ENCODE measurements at regions not wholly inside any gene's neighbourhood (a gene's known extent, or its start where the extent isn't known, plus 50 kb on each side); places are given as distances from the start of the nearest gene placed in this dataset.

DNA sequence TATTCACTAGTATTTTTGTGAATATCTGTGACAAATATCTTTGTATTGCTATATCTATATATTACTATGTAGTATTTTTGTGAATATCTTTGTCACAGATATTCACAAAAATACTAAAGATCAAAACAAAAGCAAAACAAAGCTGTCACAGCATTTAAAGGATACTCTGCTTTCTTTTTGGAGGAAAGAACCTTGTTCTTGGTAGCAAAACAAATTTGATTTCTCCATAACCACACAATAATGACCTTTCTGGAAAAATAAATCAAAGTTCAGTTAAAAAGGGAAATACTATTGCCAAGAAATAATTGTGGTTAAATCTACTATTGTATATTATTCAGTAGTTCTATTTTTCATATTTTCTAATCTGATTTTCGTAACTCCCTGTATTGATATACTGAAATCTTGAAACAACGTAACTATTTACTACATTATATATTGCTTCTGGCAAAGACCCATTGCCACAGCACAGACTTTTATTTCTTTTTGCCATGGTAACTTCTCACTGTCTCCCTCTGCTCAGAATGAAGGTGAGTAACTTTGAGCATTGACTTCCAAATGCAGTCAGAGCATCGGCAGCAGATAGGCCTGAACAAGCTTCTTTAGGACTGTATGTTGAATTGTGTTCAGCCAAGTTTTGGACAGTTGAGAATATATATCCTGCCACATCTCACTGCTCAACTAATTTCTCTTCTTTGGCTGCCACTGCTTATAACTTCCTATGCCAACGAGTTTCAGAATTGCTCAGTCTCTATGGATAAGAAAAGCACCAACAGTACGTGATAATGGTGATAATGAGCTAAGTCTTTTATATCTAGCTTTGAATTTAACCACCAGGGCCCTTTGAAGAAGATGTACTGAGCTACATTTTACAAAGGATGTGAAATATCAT is 1097.2 kb upstream of the GJE1 start:
- no peak overlapping the region for H3K27ac Mint-ChIP-seq
- H3K9me3 Mint-ChIP-seq (ENCODE audit: low read depth), result peaks cover 2% of the 10 kb centered on the region
- no peaks in the 10 kb centered on the region for H3K27me3 Mint-ChIP-seq
- H3K36me3 Mint-ChIP-seq, result no peaks in the 10 kb centered on the region
- no peaks in the 10 kb centered on the region for H3K4me1 Mint-ChIP-seq (ENCODE audit: low read depth)
- no peak overlapping the region for H3K4me3 Mint-ChIP-seq

DNA sequence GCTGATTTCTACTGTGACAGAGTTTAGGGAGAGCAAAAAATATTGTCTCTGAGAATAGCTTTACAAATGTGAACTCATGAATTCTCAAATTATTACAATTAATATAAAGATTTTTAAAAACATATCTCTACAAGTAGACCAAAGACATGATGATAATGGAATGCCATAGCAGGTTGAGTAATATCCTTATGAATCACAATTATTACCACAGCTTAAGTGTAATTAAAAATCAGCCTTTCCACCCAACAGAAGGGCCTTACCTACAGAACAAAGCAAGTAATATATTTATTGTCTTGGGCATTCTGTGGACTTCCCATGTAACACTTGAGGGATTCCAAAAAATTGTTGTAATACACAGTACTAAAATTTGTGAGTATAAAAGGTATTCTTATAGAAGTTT is 1099.6 kb upstream of the GJE1 start:
- H3K27me3 Mint-ChIP-seq, result no peaks in the 10 kb centered on the region
- no peak overlapping the region for H3K27ac Mint-ChIP-seq
- H3K4me3 Mint-ChIP-seq, result no peak overlapping the region
- H3K36me3 Mint-ChIP-seq, result no peaks in the 10 kb centered on the region
- H3K4me1 Mint-ChIP-seq (ENCODE audit: low read depth), result no peaks in the 10 kb centered on the region
- H3K9me3 Mint-ChIP-seq (ENCODE audit: low read depth), result no peaks in the 10 kb centered on the region

DNA sequence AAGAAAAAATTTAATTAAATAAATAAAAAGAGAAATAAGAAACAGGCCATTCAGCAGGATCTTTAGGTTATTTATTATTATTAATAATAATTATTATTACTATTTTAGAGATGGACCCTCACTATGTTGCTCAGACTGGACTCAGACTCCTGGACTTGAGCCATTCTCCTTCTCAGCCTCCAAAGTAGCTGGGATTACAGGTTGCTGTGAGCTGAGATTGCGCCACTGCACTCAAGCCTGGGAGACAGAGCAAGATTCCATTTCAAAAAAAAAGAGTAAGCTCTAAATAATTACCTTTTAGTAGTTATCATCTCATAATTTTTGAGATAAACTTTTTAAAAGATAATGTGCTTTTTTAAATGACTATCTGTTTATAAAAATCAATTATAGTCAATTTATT is 1102.8 kb upstream of the GJE1 start:
- Mint-ChIP-seq H3K4me3 (no peak overlapping the region), H3K27me3 (no peaks in the 10 kb centered on the region), H3K9me3 (ENCODE audit: low read depth) (no peaks in the 10 kb centered on the region), H3K36me3 (no peaks in the 10 kb centered on the region), H3K27ac (no peak overlapping the region), H3K4me1 (ENCODE audit: low read depth) (no peaks in the 10 kb centered on the region)

DNA sequence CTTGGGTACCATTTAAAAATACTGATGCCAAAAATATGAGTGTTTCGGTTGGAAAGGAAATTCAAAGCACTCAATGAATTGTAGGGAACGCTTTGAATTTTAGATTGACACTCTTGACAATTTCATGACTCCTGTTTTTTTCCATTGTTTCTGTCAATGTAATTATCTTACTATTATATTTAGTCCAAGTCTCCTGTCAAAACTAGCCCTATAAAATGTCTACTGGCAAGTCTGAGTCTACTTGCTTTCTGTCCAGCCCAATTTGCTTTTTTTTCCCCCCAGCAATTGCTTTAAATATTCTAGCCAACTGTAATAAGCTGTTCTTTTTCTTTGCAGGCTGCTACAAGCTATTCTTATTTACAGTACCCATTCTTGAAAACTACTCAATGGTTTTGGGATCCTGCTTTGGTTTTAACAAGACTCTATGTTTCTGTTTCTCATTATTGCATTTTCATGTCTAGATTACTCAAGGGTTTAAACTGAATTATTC is 1103.9 kb upstream of the GJE1 start:
- Mint-ChIP-seq H3K27ac (no peak overlapping the region), H3K4me1 (ENCODE audit: low read depth) (no peaks in the 10 kb centered on the region), H3K4me3 (no peak overlapping the region), H3K36me3 (no peaks in the 10 kb centered on the region), H3K27me3 (no peaks in the 10 kb centered on the region), H3K9me3 (ENCODE audit: low read depth) (no peaks in the 10 kb centered on the region)

DNA sequence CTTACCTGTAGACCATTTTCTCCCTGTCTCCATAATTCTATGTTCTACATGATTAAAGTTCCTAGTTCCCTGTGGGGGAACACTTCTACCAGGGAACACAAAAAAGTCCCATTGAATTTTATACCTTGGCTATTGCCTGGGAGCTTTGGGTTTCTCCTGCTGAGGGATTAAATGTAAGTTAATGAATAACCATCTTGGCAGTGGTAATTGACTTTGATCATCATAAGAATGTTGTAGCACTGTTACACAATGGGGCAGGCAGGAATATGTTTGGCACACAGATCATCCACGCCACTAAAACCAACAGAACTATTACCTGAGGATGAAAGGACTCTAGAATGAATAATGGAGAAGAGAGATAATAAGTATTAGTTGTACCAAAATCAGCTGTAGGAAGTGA is 1106.2 kb upstream of the GJE1 start:
- Mint-ChIP-seq H3K4me1 (ENCODE audit: low read depth) (no peaks in the 10 kb centered on the region), H3K36me3 (no peaks in the 10 kb centered on the region), H3K9me3 (ENCODE audit: low read depth) (no peaks in the 10 kb centered on the region), H3K27me3 (no peaks in the 10 kb centered on the region), H3K27ac (no peak overlapping the region), H3K4me3 (no peak overlapping the region)

DNA sequence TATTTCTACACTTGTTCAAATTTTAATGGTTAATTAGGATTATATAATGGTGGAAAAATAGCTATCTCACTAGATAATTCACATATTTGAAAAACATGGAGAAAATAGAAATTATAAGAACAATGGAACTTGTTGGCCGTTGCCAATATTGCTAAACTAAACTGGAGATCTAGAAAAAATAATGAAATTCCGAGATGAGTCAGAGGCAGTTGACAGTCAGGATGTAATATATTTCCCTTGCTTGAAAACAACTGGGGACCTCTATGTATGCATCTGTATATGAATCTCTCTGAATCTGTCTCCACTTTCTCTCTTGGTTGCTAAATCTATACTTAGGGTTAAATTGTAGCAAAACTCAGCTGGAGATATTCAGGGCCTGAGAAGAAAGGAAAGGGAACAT is 1108.2 kb upstream of the GJE1 start:
- H3K27ac Mint-ChIP-seq, result no peak overlapping the region
- H3K27me3 Mint-ChIP-seq, result no peaks in the 10 kb centered on the region
- H3K36me3 Mint-ChIP-seq, result no peaks in the 10 kb centered on the region
- H3K4me1 Mint-ChIP-seq (ENCODE audit: low read depth), result no peaks in the 10 kb centered on the region
- H3K4me3 Mint-ChIP-seq, result no peak overlapping the region
- no peaks in the 10 kb centered on the region for H3K9me3 Mint-ChIP-seq (ENCODE audit: low read depth)

DNA sequence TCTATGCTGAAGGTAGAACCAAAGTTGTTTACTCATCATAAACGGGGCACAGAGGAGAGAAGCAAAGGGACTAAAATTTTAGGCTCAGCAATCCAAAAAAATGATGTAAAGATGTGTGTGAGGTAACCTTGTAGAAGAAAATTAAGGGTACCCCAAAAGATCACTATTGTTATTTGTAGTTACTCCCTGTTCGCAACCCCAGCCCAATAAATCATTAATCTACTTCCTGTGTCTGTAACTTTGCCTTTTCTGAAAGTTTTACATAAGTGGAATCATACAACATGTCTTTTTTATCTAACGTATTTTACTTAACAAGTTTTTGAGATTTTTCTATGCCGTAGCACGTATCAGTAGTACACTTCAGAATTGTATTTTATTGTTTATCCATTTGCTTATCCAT is 1114.8 kb upstream of the GJE1 start:
- Mint-ChIP-seq H3K9me3 (ENCODE audit: low read depth) (no peaks in the 10 kb centered on the region), H3K4me1 (ENCODE audit: low read depth) (no peaks in the 10 kb centered on the region), H3K27me3 (no peaks in the 10 kb centered on the region), H3K4me3 (no peak overlapping the region), H3K36me3 (no peaks in the 10 kb centered on the region), H3K27ac (no peak overlapping the region)

DNA sequence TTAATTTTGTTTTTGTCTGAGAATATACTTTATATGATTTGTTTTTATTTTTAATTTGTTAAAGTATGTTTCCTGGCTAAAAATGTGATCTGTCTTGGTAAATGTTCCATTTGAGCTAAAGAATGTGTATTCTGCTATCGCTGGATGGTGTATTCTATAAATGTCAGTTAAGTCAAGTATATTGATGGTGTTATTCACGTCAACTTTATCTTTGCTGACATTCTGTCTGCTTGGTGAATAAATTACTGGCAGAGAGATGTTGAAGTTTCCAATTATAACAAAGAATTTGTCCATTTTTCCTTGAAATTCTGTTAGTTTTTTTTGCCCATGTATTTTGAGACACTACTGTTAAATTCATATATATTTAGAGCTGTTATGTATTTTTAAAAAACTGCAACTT is 1131.8 kb upstream of the GJE1 start:
- H3K9me3 Mint-ChIP-seq (ENCODE audit: low read depth), result no peaks in the 10 kb centered on the region
- no peak overlapping the region for H3K27ac Mint-ChIP-seq
- no peaks in the 10 kb centered on the region for H3K4me1 Mint-ChIP-seq (ENCODE audit: low read depth)
- no peaks in the 10 kb centered on the region for H3K36me3 Mint-ChIP-seq
- H3K27me3 Mint-ChIP-seq, result no peaks in the 10 kb centered on the region
- no peak overlapping the region for H3K4me3 Mint-ChIP-seq

DNA sequence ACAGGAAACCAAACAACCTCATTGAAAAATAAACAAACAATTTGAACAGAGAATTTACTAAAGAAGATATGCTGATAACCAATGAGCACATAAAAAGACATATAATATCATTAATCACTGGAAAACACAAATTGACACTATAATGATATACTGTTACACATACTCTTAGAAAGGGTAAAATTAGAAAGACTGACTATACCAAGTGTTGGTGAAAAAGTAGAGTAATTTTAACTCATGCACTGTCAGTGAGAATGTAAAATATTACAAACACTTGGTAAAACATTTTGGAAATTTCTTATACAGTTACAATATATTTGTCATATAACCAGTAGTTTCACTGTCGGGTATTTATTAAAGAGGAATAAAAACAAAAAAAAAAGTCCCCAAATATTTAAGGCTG is 1139.2 kb upstream of the GJE1 start:
- Mint-ChIP-seq H3K36me3 (no peaks in the 10 kb centered on the region), H3K4me1 (ENCODE audit: low read depth) (no peaks in the 10 kb centered on the region), H3K4me3 (no peak overlapping the region), H3K9me3 (ENCODE audit: low read depth) (peaks cover 18% of the 10 kb centered on the region), H3K27ac (no peak overlapping the region), H3K27me3 (no peaks in the 10 kb centered on the region)

DNA sequence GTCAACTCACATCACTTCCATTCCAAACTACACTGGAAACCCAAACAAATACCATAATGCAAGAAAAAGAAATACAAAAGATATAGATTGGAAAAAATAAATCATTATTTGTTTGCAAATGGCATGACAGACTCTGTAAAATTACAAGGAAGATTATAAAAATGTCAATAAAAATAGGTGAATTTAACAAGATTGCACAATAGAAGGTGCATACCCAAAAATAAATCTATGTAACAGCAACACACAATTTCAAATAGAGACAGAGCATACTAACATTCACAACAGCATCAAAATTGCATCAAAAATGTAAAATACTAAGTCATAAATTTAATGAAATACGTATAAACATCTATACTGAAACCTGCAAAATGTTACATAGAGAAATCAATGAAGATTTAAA is 1140.0 kb upstream of the GJE1 start:
- no peaks in the 10 kb centered on the region for H3K36me3 Mint-ChIP-seq
- H3K4me3 Mint-ChIP-seq, result no peak overlapping the region
- H3K27ac Mint-ChIP-seq, result no peak overlapping the region
- no peaks in the 10 kb centered on the region for H3K4me1 Mint-ChIP-seq (ENCODE audit: low read depth)
- H3K27me3 Mint-ChIP-seq, result no peaks in the 10 kb centered on the region
- H3K9me3 Mint-ChIP-seq (ENCODE audit: low read depth), result peaks cover 18% of the 10 kb centered on the region

DNA sequence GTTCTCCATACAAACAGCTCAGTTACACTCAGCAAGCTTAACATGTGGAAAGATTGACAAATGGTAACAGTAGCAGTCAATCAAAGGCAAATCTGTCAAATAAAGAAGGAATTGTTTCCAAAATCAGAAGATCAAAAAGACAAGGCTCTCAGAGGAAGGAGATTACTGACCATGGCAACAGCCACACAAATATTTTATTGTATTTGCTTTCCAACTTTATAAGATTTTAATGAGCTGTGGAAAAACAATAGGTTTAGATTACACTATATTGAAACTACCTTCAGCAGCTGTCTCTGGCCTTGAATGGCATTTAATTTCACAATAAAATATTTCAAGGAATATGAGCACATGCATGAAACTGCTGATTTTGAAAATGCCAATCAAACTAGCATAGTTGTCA is 1143.9 kb upstream of the GJE1 start:
- Mint-ChIP-seq H3K4me3 (no peak overlapping the region), H3K27me3 (no peaks in the 10 kb centered on the region)

DNA sequence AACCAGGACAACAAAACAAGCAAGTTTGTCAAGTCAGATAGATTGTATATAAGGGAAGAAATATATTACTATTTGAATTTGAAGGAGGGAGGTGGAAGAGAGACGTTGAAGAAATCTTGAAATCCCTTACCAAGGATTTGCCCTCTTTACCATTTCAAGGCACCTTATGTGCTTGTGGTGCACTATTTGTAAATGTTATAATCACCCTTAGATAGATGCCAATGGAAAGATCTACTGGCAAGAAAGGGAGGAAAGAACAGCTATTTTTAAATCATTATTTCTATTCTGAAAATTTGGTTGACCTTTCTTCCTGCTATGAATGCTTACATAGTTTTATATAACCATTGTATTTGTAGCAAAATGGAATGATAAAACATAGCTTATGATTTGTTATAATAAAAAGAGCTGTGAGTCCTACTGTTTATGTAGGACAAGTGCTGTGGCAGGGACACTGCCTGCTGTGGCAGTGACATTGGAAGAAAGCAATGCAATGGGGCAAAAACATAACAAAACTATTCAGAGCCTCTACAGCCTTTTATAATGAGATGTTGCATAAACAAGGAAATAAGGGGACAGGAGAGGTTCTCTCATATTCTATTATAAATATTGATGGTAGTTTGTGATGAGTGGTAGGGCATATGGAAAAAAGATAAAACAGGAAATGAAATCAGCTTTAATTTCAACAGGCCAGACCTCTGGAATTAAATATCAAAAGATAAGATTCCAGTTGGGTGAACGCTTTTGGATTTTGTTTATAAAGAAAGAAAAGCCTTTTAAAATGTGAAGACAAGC is 1145.2 kb upstream of the GJE1 start:
- Mint-ChIP-seq H3K9me3 (ENCODE audit: low read depth) (peaks cover 9% of the 10 kb centered on the region), H3K27me3 (no peaks in the 10 kb centered on the region), H3K4me3 (no peak overlapping the region), H3K36me3 (no peaks in the 10 kb centered on the region), H3K27ac (no peak overlapping the region), H3K4me1 (ENCODE audit: low read depth) (no peaks in the 10 kb centered on the region)

More for the DNA sequence above, 1143.9 kb upstream of the GJE1 start:
- Mint-ChIP-seq H3K9me3 (ENCODE audit: low read depth) (peaks cover 15% of the 10 kb centered on the region), H3K36me3 (no peaks in the 10 kb centered on the region), H3K4me1 (ENCODE audit: low read depth) (no peaks in the 10 kb centered on the region), H3K27ac (no peak overlapping the region)

DNA sequence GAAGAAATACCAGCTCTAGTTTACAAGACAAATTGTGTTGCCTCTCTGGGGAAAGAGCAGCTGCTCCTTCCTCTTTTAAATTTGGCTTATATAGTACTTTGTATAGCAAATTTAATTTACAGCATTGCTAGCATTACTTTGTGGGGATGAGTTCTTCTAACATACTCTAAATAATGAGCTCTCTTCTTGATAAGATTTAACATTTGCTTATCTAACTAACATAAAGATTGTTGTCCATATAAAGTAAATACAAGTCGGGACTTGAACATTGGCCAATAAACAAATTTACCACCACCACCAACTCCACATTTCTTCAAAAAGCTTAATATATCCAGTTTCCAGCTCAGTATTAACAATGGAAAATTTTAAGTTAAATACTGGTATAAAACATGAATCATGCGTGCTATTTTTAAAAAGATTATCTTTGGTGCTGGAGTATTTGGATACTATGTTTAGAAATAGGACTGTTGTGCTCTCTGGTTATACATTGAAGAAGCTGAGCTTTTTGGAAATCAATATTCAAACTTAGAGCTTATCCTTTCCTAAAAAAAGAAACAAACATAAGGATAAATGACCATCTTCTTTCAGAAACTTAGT is 1146.9 kb upstream of the GJE1 start:
- H3K4me1 Mint-ChIP-seq (ENCODE audit: low read depth), result no peaks in the 10 kb centered on the region
- H3K4me3 Mint-ChIP-seq, result no peak overlapping the region
- H3K9me3 Mint-ChIP-seq (ENCODE audit: low read depth), result peaks cover 4% of the 10 kb centered on the region
- no peaks in the 10 kb centered on the region for H3K27me3 Mint-ChIP-seq
- H3K36me3 Mint-ChIP-seq, result no peaks in the 10 kb centered on the region
- H3K27ac Mint-ChIP-seq, result no peak overlapping the region

DNA sequence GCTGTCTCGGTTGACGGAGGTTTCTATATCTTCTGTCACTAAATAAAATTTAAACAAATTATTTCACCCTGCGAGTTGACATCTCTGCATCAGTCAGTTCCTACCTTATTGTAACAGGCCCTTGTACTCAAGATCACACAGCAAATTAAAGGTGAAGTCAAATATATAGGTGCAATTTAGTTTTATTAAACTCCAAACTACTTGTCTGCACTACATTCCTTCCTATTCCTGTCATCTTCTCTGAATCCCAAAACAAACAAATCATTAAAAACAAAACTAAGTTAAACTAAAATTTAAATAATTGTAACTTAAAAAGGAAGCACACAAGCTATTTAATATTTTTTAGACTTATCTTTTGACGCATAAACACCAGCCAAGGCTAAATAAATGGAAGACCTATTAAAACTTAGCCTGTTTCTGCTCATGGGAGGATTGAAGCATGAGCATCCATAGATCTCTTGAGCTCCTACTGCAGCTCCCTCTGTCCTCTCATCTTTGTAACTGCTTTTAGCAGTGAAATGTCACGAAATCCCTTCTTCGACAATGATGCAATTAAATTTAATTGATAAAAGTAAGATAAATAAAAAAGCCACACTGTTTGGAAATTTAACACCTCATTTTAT is 1152.3 kb upstream of the GJE1 start:
- Mint-ChIP-seq H3K36me3 (no peaks in the 10 kb centered on the region), H3K27ac (no peak overlapping the region), H3K4me3 (no peak overlapping the region), H3K9me3 (ENCODE audit: low read depth) (no peaks in the 10 kb centered on the region), H3K27me3 (no peaks in the 10 kb centered on the region), H3K4me1 (ENCODE audit: low read depth) (no peaks in the 10 kb centered on the region)

DNA sequence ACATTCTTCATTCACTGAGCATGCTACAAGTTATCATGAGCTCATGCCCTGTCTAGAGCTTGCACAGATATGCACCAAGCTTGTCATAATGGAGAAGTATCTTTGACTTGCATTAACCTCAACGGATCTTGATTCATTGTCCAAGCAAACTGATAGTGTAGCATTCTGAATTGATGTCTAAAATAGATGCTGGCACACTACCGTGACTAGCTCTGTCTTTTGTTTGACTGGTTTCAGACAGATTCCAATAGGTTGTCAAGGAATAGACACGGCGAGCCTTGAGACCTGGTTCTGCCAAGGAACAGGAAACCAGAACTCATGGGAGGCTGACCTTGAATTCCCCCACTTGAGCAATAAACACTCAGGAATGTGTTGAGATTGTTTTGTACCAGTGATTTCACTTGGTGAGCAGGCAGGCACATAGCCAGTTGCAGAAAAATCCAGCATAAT is 1153.1 kb upstream of the GJE1 start:
- no peak overlapping the region for H3K27ac Mint-ChIP-seq
- no peaks in the 10 kb centered on the region for H3K36me3 Mint-ChIP-seq
- H3K27me3 Mint-ChIP-seq, result no peaks in the 10 kb centered on the region
- no peak overlapping the region for H3K4me3 Mint-ChIP-seq
- H3K4me1 Mint-ChIP-seq (ENCODE audit: low read depth), result no peaks in the 10 kb centered on the region
- no peaks in the 10 kb centered on the region for H3K9me3 Mint-ChIP-seq (ENCODE audit: low read depth)
